Loucy (cell line): ENCODE measurements at regions not wholly inside any gene's neighbourhood (a gene's known extent, or its start where the extent isn't known, plus 50 kb on each side); places are given as distances from the start of the nearest gene placed in this dataset.

Source experiments
- EZH2phosphoT487 ChIP-seq: fragments of 200-600 bp; IDR thresholded peaks from 2 replicates; pipeline ENCODE4 v1.6.1; 2018; ENCODE audit warnings: antibody characterized with exemption, mild to moderate bottlenecking, moderate library complexity, borderline replicate concordance
- TF ChIP-seq, protein P1 (sequence below): fragments of 200-600 bp; sonication (generic); conservative IDR thresholded peaks from 2 replicates; pipeline ENCODE4 v1.5.1; 2014; ENCODE audit warnings: mild to moderate bottlenecking, antibody characterized with exemption, low read length

DNA sequence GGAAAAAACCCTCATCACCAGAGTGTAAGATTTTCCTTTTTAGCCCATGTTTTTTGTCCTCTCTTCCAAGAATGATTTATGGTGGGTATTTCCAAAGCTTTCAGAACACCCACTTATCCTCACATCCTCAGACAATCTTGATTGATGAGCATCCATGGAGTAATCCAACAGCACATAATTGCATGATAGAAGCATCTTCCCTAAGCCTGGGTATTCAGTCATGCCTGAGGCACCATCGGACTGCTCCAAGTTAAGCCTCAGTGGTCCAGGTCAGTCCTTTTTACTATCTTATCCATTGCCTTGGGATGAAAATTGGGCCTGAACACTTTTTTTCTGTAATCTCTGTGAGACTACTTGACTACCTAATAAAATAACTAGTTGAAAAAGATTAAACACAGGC lies 676.0 kb upstream of the SEMA6D start:
- TF ChIP-seq, protein P1, sequence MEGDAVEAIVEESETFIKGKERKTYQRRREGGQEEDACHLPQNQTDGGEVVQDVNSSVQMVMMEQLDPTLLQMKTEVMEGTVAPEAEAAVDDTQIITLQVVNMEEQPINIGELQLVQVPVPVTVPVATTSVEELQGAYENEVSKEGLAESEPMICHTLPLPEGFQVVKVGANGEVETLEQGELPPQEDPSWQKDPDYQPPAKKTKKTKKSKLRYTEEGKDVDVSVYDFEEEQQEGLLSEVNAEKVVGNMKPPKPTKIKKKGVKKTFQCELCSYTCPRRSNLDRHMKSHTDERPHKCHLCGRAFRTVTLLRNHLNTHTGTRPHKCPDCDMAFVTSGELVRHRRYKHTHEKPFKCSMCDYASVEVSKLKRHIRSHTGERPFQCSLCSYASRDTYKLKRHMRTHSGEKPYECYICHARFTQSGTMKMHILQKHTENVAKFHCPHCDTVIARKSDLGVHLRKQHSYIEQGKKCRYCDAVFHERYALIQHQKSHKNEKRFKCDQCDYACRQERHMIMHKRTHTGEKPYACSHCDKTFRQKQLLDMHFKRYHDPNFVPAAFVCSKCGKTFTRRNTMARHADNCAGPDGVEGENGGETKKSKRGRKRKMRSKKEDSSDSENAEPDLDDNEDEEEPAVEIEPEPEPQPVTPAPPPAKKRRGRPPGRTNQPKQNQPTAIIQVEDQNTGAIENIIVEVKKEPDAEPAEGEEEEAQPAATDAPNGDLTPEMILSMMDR: no peak
- no peak for TF ChIP-seq EZH2phosphoT487
